HG03196 (cell line): ENCODE measurements at regions not wholly inside any gene's neighbourhood (a gene's known extent, or its start where the extent isn't known, plus 50 kb on each side); places are given as distances from the start of the nearest gene placed in this dataset.
"Not testable (repeated sequence)": the region's sequence is repeated elsewhere in the genome, so short reads cannot be mapped to it uniquely, and the experiment has no call there.

Source experiments
- ATAC-seq: cut with Tn5 transposase; IDR thresholded peaks from one replicate; pipeline ENCODE4 v1.9.1; 2021; ENCODE audit not compliant: unreplicated experiment

DNA sequence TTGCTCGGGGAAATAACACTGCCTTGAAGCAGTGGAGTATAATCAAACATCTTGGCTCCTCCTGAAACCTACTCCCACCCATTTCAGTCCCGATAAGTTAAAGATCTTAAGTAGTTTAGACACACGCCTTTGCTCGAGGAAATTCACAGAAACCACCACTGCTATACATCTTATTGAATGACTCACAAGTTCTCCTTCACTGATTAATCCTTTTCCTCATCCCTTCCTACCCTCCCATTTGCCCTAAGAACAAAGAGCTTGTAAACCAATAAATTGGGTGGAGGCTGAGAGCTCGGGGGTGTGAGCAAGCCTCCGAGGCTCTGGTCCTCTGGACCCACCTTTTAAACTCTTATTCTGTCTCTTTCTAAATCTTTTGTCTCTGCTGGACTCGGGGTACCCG, 86.5 kb downstream of the XCL2 start:
- ATAC-seq, result not testable (repeated sequence)

DNA sequence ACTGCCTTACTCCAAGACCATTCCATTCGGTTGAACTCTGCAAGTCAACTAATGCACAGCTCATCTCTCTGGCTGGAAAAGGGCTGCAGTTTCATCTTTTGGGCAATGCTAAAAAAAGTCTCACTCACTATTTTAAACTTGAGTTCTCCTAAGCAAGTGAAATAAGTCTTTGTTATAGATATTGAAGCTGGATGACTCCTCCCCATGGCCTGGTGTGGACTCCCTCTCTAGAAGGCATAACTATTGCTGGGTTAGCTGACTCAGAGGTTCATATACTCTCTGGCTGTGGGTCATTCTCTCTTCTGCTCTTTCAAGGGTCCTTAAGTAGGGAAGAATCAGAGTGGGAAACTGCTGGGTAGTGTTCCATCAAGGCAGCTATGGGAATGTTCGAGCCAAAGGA, 88.0 kb downstream of the XCL2 start:
- no peak for ATAC-seq

DNA sequence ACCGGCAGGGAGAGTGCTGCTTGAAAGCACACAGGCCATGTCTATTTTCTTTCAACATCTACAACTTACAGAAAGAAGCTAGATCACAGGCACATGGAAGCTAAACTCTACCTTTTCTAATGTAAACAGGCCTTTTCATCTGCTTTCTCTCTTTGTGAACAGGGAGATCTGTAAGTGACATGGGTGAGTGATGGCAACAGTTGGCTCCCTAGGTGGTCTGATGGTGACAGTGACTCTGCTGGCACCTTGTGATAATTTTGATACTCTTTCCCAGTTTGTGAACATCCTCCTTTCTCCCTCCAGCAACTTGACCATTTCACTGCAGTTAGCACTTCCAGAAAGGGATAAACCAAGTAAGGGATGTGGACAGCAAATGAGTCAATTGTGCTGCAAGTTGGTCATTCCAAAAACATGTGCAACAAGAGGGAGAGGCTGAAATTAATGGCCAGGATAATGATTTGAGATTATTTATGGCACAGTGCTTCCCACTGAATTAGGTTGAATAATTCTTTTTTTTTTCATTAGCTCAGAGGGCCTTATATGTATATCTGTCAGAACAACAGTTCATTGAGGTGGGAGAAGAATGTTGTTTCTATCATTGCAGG, 89.5 kb downstream of the XCL2 start:
- no peak for ATAC-seq

DNA sequence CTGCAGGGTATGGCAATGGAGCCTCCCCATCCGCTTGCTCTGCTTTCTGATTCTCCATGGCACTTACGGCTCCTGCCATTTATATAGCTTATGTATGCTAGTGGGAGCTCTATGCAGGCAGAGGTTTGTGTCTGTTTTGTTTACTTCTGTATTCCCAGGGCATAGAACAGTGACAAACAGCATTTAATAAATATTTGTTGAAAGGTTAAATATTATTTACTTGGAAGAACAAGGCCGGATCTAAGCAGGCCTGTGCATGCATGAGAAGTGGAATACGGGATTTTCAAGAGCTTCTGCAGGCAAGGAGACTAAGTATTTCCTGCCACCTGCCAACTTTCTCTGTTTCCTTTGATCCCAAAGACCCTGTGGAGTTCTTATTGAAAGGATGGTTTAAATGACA, 90.7 kb downstream of the XCL2 start:
- no peak for ATAC-seq

DNA sequence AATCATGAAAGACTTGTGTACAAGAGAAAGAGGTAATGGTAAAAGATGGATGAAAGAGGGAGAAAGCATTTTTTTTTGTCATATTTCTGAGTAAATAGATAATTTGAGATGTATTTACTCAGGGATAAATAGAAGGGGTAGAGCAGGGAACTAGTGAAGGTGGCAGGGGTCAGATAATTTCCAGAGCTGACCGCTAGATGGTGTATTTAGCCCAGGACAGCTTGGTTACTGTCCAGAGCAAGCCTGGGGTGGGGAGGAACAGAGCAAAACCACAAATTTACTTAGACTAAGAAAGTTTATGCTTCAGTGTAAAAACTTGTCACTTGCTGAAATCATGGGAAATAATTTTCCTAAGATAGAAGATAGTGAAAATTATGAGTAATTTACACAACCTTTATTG, 91.5 kb downstream of the XCL2 start:
- ATAC-seq, result no peak

DNA sequence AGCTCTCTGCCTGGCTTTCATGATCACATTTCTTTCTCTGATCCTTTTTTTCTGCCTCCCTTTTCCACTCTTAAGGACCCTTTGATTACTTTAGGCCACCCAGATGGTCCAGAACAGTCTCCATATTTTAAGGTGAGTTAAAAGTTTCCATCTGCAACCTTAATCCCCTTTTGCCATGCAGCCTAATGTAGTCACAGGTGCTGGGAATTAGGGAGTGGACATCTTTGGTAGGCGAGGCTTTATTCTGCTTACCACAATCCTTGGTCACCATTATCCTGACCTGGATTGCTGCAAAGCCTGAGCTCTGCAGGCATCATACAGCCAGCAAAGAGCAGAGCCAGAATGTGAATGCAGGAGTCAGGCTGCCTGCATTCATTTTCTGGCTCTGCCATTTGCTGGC, 95.9 kb downstream of the XCL2 start:
- ATAC-seq, result no peak

DNA sequence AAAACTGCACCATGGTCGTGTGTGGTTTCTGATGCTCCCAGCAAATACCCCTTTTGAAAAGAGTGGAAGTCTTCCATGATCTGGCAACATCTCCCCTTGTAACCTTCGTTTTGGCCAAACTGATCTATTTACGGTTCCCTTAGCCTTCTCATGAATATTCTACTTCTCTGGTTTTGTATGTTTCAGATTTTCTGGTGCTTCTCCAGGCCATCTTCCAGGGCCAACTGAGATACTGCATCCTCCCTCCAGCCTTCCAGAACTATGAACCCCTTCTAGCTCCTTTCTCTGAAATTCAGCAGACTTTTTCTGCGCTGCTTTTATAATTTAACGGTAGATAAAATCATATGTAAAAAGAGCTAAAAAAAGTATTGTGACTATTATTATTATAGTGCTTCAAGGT, 97.7 kb downstream of the XCL2 start:
- ATAC-seq, result no peak

DNA sequence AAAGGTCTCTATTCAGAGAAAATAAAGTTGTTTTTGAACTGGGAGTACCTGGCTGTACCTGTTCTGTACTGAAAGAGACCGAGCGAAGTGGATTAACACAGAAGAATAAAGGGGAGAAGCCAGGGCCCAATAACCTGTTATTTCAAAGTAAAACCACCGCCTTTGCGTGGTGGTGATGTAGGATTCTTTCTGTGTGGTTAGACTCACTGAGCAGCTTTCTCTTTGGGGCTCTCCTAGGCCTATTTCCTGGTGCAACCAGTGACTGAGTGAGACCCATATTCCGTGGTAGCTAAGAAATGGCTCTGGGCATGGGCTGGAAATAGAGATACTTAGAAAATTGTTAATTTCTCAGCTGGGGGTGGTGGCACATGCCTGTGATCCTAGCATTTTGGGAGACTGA, 99.9 kb downstream of the XCL2 start:
- no peak for ATAC-seq

DNA sequence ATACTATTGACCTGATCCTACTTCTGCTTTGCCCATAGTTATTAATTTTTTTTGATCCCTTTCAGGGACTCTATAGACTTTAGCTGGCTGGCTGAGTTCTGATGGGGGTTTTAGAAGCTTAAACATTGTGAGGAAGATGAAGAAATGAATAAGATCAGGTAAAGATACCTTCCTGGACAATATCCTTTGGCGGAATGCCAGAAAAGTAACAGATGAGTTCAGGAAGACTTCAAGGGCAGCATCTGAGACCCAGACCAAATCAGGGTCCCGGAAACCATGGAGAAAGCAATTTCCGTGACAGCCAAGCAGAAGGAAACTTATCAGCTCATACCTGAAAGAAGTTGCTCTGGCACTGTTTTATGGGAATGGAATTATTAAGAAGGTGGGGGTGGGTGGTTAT, 100.4 kb downstream of the XCL2 start:
- ATAC-seq, result no peak

DNA sequence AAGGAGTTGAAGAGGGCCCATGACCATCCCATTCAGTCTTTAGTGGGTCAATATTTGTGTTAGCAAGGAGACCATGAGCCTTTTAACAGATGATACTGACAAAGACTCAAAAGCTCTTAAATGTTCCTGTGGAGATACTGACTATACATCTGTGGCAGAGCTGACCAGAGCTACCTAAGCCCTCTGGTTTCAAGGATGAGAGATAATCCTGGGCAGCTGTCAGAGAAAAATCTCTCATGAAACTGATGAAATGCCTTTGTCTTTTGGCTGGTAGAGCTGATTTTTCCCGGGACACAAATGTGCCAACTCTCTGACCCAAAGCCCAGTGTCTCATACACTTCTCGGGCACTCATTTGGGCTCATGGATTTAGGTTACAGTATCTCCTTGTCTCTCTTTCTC, 100.9 kb downstream of the XCL2 start:
- no peak for ATAC-seq

DNA sequence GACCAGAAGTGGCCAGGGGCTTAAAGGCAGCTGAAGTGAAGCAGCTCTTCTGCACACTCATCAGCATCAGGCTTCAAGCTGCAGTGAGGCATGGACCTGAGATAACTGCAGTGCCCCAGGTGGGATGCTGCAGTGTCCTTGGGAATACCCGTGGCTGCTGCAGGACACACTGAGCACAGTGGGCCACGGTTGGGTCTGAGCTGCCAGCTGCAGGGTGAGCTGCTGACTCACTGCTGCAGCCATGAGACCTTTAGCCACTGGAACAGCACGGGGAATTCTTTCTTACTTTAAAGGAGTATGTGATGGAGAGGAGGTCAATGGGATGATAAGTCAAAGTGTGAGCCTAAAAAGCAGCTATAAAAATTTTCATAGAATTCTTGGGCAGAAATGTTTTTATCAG, 102.1 kb downstream of the XCL2 start:
- no peak for ATAC-seq

DNA sequence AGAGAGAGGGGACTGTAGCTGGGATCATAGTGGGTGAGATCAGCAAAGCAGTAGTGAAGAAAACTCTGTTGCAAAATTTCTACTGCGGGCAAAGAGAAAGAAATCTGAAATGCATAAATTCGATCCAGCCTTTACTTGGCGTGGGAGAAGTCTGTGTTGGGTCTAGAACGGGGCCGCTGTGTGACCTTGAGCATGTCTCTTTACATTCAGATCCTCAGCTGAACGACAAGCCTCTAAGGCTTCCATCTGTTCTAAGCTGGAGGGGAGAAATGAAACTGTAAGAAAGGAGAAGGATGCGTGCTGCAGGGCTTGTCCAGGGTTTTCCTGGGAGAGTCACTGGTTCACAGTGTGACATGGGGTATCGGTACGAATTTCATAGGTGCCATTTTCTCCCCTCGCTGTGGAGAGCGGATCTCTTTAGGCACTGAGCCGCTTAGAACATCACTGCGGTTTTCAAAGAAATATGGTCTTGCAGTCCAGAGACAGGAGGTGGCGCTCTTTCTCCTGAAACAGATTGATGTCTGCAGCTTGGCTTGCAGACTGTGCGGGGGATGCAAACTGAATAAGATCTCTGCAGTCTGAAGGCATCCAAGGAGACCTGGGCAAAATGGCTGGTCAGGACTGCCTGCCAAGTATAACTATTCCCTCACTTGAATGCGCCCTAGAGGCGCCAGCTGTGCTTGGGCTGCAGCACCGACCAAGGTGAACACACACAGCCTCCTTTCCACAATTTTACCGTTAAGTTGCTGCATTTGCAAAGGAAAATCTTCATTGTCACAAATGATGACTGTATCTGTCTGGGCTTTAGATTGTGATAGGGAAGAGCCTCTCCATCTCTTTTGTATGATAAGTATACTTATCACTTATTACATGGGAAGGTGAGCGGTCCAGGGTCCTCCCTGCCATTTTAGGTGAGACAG, 104.1 kb downstream of the XCL2 start:
- ATAC-seq, result peak; percentile 71

DNA sequence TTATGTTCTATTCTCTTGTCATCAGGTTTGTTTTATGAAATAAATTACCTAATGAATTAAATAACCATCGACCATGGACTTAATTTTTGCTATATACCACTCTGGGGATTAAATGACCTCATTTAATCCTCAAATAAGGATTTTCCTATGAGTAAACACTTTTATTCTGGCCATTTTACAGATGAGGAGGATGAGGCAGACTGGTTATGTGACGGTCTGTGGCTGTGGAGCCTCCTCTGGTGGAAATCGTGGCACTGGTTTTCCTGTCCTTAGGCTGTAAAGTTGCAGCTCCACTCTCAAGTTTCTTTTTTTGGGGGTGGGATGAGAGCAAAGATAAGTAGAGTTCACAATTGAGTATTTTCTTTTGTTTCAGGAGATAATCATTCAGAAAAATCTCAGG, 105.2 kb downstream of the XCL2 start:
- no peak for ATAC-seq

DNA sequence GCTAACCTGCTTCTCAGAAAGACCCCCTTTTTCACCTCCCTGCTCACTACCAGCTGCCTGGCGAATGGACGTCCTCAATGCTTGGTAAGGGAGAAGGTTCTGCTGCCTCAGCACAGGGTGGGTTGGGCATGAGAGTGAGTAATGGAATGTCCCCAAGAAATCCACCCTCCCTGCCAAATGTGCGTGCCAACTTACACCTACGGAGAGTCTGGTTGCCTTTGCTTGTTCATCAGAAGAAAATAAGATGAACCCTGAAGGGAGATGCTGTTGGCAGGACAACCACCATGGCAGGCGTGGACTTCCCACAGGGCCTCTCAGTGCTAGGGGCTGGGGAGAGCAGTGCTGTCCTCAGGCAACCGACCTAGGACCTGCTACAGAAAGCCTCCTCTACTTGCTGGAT, 106.0 kb downstream of the XCL2 start:
- no peak for ATAC-seq

DNA sequence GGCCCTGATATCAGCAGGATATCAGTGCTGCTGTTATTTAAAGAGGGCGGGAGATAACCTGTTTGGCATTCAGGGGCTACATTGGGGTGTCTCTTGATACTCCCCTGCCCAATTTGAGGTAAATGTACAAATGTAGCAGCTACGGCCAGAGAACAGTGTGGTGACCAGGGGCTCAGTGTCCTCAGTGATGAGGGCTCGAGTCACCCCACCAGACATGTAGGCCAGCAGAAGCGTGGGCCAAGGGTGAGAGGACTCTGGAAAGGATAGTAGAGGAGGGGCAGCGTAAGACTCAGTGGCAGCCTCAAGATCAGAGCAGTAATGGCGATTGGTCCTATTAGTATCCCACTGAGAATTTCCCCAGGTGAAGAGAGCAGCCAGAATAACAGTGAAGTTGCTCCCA, 108.4 kb downstream of the XCL2 start:
- ATAC-seq, result no peak

DNA sequence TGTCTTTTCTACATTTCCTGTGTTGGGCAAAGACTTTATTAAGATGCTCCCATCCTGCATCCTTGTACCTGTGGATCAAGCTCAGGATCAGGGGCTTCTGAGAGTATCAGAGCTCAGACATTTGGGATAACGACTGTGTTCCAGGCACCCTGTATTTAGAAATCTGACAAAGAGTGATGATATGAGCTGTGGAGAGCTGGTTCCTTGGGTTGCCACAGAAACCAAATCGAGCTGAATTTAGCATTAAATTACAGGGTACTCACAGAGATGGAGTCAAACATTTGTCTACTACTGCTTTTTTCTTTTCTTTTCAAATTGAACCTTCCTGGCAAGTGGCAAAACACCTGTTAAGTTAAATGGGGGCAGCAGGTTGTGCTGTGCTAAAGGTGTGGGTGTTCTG, 110.6 kb downstream of the XCL2 start:
- ATAC-seq, result no peak

DNA sequence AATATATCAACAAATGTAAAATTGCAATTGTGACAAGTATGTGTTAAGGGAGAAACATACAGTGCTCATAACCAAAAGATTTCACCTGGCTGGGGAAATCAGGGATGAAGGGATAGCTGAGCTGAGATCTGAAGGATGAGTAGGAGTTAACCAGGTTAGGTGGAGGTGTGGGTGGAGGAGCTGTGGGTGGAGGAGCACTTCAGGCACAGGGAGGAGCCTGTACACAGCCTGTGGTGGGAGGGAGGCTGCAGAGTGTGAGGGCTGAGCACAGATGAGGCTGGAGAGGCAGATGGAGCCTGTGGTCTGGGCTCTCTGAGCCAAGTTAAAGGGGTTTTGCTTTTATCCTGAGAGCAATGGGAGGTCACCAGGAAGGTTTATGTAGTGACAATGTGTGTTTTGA, 111.9 kb downstream of the XCL2 start:
- ATAC-seq, result no peak

DNA sequence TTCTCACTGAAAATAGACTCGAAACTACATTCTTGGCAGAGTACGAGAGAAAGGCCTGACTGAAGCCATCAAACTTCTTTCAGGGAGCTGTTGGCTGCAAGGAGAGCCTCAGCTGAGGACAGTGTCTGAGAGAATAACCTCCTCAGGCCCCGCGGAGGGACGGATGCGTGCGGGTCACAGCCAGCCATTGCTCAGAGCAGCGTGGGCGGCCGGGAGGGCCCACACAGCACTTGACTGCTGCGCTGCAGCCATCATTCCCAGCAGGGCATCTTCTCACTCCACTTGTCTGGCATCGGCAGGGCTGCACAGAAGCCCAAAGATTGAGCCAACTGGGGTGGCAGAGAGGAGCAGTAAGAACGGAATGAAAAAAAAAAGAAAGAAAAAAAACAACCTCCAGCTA, 113.5 kb downstream of the XCL2 start:
- no peak for ATAC-seq

DNA sequence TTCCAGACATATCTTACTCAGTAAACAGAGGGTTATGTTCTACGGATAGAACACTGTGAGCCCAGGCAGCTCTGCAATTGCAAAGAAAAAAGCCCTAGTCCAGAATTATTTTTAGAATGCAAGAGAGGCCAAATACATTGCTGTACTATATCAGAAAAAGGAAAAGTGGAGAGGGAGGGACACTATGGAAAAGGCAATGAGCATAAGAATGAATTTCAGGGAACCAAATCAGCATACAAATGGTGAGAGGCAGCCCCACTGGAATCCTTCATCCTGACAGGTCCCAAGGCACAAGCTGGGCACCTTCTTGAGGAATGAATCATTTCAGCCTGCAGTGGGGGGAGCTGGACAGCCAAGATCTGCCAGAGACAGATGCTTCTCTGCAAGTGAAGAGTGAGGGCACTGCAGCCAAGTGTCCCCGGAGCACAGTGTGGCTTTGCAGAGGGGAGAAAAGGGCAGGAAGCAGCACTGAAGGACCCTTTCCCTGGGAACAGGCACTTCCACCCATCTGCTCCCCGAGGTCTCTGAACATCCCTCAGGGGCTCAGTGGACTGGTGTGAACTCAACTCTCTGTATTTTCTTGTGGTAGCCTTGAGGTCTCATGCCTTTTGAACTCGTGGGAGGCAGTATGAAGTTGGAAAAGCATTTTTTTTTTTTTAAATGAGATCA, 115.6 kb downstream of the XCL2 start:
- ATAC-seq, result no peak

DNA sequence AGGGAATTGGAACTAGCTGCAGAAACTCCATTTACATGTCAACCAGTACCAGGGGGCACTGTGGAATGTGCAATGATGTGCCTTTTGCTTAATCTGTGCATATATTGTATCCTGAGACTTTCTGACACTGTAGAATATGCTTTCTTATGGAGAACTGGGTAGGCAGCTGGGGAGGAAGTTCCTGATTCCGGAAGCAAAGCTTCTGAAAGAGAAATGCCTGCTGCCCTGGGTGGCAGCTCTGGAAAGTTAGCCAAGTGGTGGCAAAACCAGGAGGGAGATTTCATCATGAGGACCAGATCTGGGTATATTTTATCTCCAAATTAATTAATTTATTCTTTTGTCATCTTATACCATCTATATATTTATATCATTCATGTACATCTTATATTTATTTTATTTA, 116.7 kb downstream of the XCL2 start:
- no peak for ATAC-seq

DNA sequence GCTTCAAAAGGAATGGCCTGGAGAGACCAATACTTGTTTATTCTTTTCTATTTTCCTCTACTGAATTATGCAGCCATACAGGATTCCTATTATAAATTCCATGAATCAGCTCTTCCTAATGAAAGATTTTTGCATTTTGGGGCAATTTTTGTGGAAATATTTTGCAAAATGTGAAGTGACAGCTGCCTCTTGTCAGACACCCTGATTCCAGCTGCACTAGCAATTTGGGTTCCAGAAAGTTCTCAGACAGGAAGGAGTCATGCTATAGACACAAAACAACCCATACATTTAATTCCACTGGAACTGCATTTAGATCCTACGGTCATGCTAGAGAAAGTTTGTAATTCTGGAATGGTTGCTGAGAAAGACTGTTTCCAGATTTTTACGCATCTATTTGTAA, 119.5 kb downstream of the XCL2 start:
- ATAC-seq, result no peak

DNA sequence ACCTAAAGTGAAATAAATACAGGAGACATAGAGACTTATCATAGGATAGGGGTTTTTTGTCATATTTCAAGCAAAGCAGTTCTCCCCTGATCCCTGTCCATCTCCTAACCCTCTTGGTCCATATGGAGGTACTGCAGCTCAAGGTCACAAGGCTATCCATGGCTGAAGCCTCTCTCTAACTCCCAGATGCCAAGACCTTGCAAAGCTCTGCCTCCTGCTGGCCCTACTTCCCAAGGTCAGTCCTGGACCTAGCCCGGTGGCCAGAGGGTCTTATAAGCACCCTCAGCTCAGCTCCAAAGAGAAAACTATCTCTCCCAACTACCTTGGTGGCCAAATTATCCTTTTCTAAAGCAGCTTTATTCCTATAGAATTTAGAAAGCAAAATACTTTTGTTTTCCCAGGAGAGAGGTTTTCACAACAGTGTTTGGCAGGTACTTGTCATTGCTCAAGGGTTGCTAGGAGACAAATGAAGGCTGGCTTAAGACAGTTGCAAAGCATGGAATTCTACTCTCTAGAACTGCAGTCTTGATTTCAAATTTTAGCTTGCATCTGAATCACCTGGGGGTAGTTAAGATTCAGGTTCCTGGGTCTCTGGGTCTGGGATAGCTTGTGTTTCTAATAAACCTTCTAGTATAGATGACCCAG, 121.5 kb downstream of the XCL2 start:
- ATAC-seq, result no peak
